ENCODE measurements at regions not wholly inside any gene's neighbourhood (a gene's known extent, or its start where the extent isn't known, plus 50 kb on each side); places are given as distances from the start of the nearest gene placed in this dataset.

DNA sequence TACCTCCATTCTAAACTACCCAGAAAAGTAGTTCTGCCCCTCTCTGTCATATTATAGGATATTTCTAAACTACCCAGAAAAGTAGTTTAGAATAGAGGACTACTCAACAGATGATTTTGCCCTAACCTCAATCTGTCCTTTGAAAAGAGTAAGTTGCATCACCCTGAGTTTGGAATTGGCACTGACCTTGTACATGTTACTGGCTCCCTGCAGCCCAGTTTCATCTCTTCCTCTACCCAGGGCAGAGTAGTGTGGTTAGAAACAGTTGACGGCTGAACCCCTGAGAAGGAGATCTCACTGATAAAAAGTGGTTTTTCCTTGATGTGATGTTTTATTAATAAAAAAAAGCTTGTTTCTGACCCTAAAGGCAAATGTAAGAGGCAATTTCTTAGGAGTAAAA is 340.5 kb upstream of the NECTIN3 start:
- TF ChIP-seq, protein P1, sequence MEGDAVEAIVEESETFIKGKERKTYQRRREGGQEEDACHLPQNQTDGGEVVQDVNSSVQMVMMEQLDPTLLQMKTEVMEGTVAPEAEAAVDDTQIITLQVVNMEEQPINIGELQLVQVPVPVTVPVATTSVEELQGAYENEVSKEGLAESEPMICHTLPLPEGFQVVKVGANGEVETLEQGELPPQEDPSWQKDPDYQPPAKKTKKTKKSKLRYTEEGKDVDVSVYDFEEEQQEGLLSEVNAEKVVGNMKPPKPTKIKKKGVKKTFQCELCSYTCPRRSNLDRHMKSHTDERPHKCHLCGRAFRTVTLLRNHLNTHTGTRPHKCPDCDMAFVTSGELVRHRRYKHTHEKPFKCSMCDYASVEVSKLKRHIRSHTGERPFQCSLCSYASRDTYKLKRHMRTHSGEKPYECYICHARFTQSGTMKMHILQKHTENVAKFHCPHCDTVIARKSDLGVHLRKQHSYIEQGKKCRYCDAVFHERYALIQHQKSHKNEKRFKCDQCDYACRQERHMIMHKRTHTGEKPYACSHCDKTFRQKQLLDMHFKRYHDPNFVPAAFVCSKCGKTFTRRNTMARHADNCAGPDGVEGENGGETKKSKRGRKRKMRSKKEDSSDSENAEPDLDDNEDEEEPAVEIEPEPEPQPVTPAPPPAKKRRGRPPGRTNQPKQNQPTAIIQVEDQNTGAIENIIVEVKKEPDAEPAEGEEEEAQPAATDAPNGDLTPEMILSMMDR (IDR thresholded peaks at IDR 0.05; ENCODE audit: insufficient read depth, low read length): no peak
- TF ChIP-seq SPI1 (IDR thresholded peaks at IDR 0.05; ENCODE audit: borderline replicate concordance, low read depth) (no peak), POLR2AphosphoS5 (IDR thresholded peaks at IDR 0.05; ENCODE audit: low read depth) (no peak), GABPA (IDR thresholded peaks at IDR 0.05; ENCODE audit: low read depth) (no peak), REST (IDR thresholded peaks at IDR 0.05; ENCODE audit: insufficient replicate concordance, low read depth) (no peak)
